Brain microvascular endothelial cell (primary cell): ENCODE measurements at regions not wholly inside any gene's neighbourhood (a gene's known extent, or its start where the extent isn't known, plus 50 kb on each side); places are given as distances from the start of the nearest gene placed in this dataset.

Source experiments
- DNase-seq: peaks from one replicate; pipeline ENCODE4 v3.0.0-alpha.2; 2020
- H3K27ac ChIP-seq: fragments of 250-450 bp; sonication (Bioruptor Pico); 2 replicates; pipeline ENCODE4 v1.5.1; 2020; ENCODE audit warnings: mild to moderate bottlenecking, moderate library complexity
- H3K27me3 ChIP-seq: fragments of 250-450 bp; sonication (Bioruptor Pico); replicated peaks from 2 replicates; pipeline ENCODE4 v1.5.1; 2020; ENCODE audit warnings: mild to moderate bottlenecking
- H3K36me3 ChIP-seq: fragments of 250-450 bp; sonication (Bioruptor Pico); replicated peaks from 2 replicates; pipeline ENCODE4 v1.5.1; 2020; ENCODE audit warnings: mild to moderate bottlenecking
- H3K4me3 ChIP-seq: 2 replicates; pipeline ENCODE4 v1.5.1; 2011; ENCODE audit warnings: low read depth, mild to moderate bottlenecking, control low read depth, low read length, moderate library complexity
- in situ Hi-C: cut with HindIII; loops from 2 replicates; pipeline ENCODE4 v1.10.0; 2017; ENCODE audit warnings: low sequenced_read_pairs, low pct_ligation_motif_present
- TF ChIP-seq, protein P1 (sequence below): IDR thresholded peaks from 2 replicates; pipeline ENCODE4 v1.5.1; 2011; ENCODE audit warnings: low read depth, mild to moderate bottlenecking, moderate library complexity, low read length, control low read depth, inconsistent platforms; ENCODE audit errors: missing control alignments

DNA sequence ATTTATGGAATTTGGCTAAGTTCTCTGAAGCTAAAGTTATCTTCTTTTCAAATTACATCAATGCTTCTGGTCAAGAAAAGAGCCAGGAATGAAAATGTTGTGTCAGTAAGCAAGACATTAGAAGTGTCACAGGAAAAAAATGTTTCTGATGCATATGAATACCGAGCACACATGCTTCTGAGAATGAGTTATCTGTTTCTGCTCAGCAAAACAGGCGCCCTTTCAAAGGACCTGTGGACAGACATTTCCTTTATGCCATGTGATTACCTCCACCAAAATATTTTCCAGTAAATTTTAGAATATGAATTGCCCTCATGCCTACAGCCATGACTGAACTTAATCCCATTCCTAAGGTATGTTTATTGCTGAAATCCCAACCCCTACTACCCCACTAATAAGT, 55.4 kb upstream of the RNF180 start:
- H3K27ac ChIP-seq = no peak overlapping the region
- no peak for DNase-seq
- in situ Hi-C loops = no loop called here
- no peaks in the 10 kb centered on the region for H3K36me3 ChIP-seq
- H3K27me3 ChIP-seq = no peaks in the 10 kb centered on the region
- TF ChIP-seq, protein P1, sequence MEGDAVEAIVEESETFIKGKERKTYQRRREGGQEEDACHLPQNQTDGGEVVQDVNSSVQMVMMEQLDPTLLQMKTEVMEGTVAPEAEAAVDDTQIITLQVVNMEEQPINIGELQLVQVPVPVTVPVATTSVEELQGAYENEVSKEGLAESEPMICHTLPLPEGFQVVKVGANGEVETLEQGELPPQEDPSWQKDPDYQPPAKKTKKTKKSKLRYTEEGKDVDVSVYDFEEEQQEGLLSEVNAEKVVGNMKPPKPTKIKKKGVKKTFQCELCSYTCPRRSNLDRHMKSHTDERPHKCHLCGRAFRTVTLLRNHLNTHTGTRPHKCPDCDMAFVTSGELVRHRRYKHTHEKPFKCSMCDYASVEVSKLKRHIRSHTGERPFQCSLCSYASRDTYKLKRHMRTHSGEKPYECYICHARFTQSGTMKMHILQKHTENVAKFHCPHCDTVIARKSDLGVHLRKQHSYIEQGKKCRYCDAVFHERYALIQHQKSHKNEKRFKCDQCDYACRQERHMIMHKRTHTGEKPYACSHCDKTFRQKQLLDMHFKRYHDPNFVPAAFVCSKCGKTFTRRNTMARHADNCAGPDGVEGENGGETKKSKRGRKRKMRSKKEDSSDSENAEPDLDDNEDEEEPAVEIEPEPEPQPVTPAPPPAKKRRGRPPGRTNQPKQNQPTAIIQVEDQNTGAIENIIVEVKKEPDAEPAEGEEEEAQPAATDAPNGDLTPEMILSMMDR = no peak
- H3K4me3 ChIP-seq = no peak overlapping the region

DNA sequence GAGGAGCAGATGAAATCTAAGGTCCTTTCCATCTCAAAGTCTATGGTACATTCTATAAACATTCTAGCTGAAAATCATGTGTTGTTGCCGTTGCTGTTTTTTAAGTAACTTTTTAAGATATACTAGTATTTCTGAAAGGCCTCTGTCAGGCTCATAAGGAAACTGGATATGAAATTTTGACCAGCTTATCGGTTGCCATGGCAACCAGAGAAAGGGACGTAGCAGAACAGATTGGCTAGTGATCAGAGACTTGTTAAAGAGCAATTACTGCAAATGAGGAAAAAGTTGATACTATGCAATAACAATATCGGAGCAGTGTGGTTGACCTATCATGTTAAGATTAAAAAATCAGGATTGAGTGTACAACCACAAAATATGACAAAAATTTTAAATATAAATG, 57.0 kb upstream of the RNF180 start:
- TF ChIP-seq, protein P1 = no peak
- DNase-seq = no peak
- in situ Hi-C loops = no loop called here

DNA sequence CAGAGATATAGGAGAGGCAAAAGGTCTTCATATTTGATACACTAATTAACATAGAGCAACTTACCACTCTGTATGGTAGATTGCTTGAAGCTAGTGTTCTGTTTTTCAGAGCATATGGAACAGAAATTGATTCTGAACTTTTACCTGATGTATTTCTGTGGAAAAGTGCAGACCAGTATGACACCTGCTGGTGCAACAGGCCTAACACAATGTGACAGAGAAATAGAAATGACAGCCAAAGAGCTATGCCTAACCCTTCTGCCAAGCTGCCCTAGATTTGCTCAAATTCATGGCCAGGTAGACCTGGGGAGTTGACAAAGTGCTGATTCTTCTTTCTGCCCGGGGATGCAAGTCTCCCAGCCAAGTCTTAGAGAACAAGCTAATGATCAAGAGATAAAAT, 65.4 kb upstream of the RNF180 start:
- Histone ChIP-seq H3K4me3 (no peak overlapping the region), H3K27ac (no peak overlapping the region), H3K36me3 (no peaks in the 10 kb centered on the region), H3K27me3 (no peaks in the 10 kb centered on the region)
- in situ Hi-C loops = no loop called here
- DNase-seq = no peak
- TF ChIP-seq, protein P1 = no peak

More for the DNA sequence above, 57.0 kb upstream of the RNF180 start:
- H3K27ac ChIP-seq = no peak overlapping the region
- H3K27me3 ChIP-seq = no peaks in the 10 kb centered on the region
- no peak overlapping the region for H3K4me3 ChIP-seq
- no peaks in the 10 kb centered on the region for H3K36me3 ChIP-seq

DNA sequence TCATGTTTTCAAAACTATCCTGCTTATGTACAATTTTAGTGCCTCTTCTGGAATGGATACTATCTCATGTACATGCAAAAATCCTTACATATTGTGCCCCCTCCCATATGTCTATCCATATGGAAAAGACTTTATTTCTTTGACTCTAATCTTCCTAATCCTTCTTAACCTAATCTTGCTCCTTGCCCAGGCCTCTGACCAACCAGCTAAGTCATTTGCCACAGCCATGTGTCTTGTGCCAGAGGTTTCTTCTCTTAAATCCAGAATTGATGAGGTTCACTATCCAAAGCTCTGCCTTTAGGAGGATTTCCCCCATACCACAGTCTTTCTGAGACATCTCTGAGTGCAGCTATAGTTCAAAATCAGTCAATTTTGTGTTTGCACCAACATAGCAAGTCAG, 68.9 kb upstream of the RNF180 start:
- no peak overlapping the region for H3K27ac ChIP-seq
- in situ Hi-C loops = no loop called here
- TF ChIP-seq, protein P1 = no peak

DNA sequence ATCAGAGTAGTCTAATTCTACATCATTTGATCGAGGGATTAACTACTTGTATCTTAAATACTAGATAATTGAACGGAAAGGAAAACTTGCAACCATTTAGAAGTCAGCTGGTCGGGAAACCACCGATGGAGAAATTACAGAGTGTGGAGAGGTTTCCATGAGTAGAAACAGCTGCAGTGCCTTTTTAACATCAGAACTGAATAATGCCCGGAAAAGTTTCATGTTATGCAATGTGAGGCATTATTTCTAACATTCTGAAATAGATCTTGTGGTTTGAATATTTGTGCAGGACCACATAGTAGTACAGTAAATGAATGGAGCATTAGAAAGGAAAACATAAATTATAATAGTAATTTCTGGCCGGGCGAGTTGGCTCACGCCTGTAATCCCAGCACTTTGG, 88.1 kb upstream of the RNF180 start:
- no peak for DNase-seq
- no peaks in the 10 kb centered on the region for H3K27me3 ChIP-seq

More for the DNA sequence above, 68.9 kb upstream of the RNF180 start:
- no peak for DNase-seq
- H3K27me3 ChIP-seq = no peaks in the 10 kb centered on the region
- H3K4me3 ChIP-seq = no peak overlapping the region
- no peaks in the 10 kb centered on the region for H3K36me3 ChIP-seq

DNA sequence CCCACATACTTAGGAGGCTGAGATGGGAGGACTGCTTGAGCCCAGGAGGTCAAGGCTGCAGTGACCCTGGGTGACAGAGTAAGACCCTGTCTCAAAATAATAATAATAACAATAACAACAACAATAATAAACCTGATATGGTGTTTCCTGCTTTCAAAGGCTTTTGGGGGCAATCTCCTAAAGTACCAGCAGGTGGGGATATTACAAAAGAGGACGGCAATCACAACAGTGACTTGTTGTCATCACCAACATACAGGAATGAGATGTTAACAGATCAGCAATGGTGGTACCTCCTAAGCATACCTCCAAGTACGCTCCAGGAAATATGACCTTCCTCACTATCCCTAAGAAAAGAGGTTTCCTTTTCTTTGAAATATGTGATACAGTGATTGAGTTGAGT, 91.1 kb upstream of the RNF180 start:
- Histone ChIP-seq H3K27me3 (no peaks in the 10 kb centered on the region), H3K4me3 (no peak overlapping the region), H3K36me3 (no peaks in the 10 kb centered on the region), H3K27ac (no peak overlapping the region)
- peak; percentile 34 for DNase-seq
- TF ChIP-seq, protein P1 = peak; percentile 71
- in situ Hi-C loops = no loop called here

More for the DNA sequence above, 88.1 kb upstream of the RNF180 start:
- TF ChIP-seq, protein P1 = no peak
- H3K36me3 ChIP-seq = no peaks in the 10 kb centered on the region
- in situ Hi-C loops = no loop called here
- H3K27ac ChIP-seq = no peak overlapping the region
- no peak overlapping the region for H3K4me3 ChIP-seq
